SK-N-SH treated with all-trans-retinoic acid at 6 μM for 48 hours (cell line): ENCODE measurements at regions not wholly inside any gene's neighbourhood (a gene's known extent, or its start where the extent isn't known, plus 50 kb on each side); places are given as distances from the start of the nearest gene placed in this dataset.

Experiments
- ATAC-seq: fragments of 200-7000 bp; cut with Tn5 transposase; 3 replicates; pipeline ENCODE4 v1.9.1; 2020; ENCODE audit warnings: mild to moderate bottlenecking, moderate library complexity
- ARNTL ChIP-seq: fragments of 450-650 bp; formaldehyde crosslinking; IDR thresholded peaks from 2 replicates; pipeline ENCODE4 v1.5.0; 2020; ENCODE audit warnings: low read depth, mild to moderate bottlenecking, moderate library complexity, borderline replicate concordance
- ESRRG ChIP-seq: fragments of 250-450 bp; sonication (Bioruptor Pico); IDR thresholded peaks from 2 replicates; pipeline ENCODE4 v1.6.1; 2021; ENCODE audit warnings: mild to moderate bottlenecking
- GLIS3 ChIP-seq: fragments of 250-450 bp; sonication (Bioruptor Pico); IDR thresholded peaks from 2 replicates; pipeline ENCODE4 v1.5.0; 2020; ENCODE audit warnings: mild to moderate bottlenecking, moderate library complexity
- ISL1 ChIP-seq: fragments of 250-450 bp; sonication (Bioruptor Pico); IDR thresholded peaks from 2 replicates; pipeline ENCODE4 v2.1.2; 2022; ENCODE audit warnings: mild to moderate bottlenecking, moderate library complexity
- OSR1 ChIP-seq: fragments of 250-450 bp; sonication (Bioruptor Pico); IDR thresholded peaks from 2 replicates; pipeline ENCODE4 v1.8.0; 2022; ENCODE audit warnings: moderate library complexity, mild to moderate bottlenecking, inconsistent platforms
- PATZ1 ChIP-seq: fragments of 250-450 bp; sonication (Bioruptor Pico); IDR thresholded peaks from 2 replicates; pipeline ENCODE4 v1.8.0; 2020; ENCODE audit warnings: mild to moderate bottlenecking, moderate library complexity, borderline replicate concordance
- PPARA ChIP-seq: fragments of 250-450 bp; sonication (Bioruptor Pico); IDR thresholded peaks from 2 replicates; pipeline ENCODE4 v1.5.0; 2020; ENCODE audit warnings: mild to moderate bottlenecking, borderline replicate concordance
- RARB ChIP-seq: fragments of 250-450 bp; sonication (Bioruptor Pico); IDR thresholded peaks from 2 replicates; pipeline ENCODE4 v1.8.0; 2021; ENCODE audit warnings: mild to moderate bottlenecking, moderate library complexity
- SNAI2 ChIP-seq: fragments of 250-450 bp; sonication (Bioruptor Pico); IDR thresholded peaks from 2 replicates; pipeline ENCODE4 v1.5.0; 2020; ENCODE audit warnings: mild to moderate bottlenecking, moderate library complexity
- TOX ChIP-seq: fragments of 250-450 bp; sonication (Bioruptor Pico); IDR thresholded peaks from 2 replicates; pipeline ENCODE4 v1.8.0; 2021; ENCODE audit warnings: mild to moderate bottlenecking, moderate library complexity, borderline replicate concordance
- ZNF565 ChIP-seq: fragments of 450-650 bp; formaldehyde crosslinking; conservative IDR thresholded peaks from 2 replicates; pipeline ENCODE4 v1.5.0; 2020; ENCODE audit warnings: low read depth, mild to moderate bottlenecking, moderate library complexity
- ZNF70 ChIP-seq: fragments of 450-650 bp; formaldehyde crosslinking; IDR thresholded peaks from 2 replicates; pipeline ENCODE4 v1.5.0; 2020; ENCODE audit warnings: mild to moderate bottlenecking, moderate library complexity
- TF ChIP-seq, protein P1 (sequence below): fragments of 250-450 bp; sonication (Bioruptor Pico); IDR thresholded peaks from 2 replicates; pipeline ENCODE4 v1.5.0; 2020; ENCODE audit warnings: mild to moderate bottlenecking, moderate library complexity
- TF ChIP-seq, protein P2 (sequence below): fragments of 250-450 bp; sonication (Bioruptor Pico); IDR thresholded peaks from 2 replicates; pipeline ENCODE4 v1.5.1; 2020; ENCODE audit warnings: low read depth, mild to moderate bottlenecking, moderate library complexity
- TF ChIP-seq, protein P3 (sequence below): fragments of 250-450 bp; sonication (Bioruptor Pico); IDR thresholded peaks from 2 replicates; pipeline ENCODE4 v1.8.0; 2021; ENCODE audit warnings: low read depth, mild to moderate bottlenecking, moderate library complexity, borderline replicate concordance
- TF ChIP-seq, protein P4 (sequence below): fragments of 250-450 bp; sonication (Bioruptor Pico); IDR thresholded peaks from 2 replicates; pipeline ENCODE4 v1.5.1; 2021; ENCODE audit warnings: mild to moderate bottlenecking, moderate library complexity

GRCh38 chr11:97684486-97685439, 1295.0 kb downstream of the JRKL start:
- TF ChIP-seq, protein P1, sequence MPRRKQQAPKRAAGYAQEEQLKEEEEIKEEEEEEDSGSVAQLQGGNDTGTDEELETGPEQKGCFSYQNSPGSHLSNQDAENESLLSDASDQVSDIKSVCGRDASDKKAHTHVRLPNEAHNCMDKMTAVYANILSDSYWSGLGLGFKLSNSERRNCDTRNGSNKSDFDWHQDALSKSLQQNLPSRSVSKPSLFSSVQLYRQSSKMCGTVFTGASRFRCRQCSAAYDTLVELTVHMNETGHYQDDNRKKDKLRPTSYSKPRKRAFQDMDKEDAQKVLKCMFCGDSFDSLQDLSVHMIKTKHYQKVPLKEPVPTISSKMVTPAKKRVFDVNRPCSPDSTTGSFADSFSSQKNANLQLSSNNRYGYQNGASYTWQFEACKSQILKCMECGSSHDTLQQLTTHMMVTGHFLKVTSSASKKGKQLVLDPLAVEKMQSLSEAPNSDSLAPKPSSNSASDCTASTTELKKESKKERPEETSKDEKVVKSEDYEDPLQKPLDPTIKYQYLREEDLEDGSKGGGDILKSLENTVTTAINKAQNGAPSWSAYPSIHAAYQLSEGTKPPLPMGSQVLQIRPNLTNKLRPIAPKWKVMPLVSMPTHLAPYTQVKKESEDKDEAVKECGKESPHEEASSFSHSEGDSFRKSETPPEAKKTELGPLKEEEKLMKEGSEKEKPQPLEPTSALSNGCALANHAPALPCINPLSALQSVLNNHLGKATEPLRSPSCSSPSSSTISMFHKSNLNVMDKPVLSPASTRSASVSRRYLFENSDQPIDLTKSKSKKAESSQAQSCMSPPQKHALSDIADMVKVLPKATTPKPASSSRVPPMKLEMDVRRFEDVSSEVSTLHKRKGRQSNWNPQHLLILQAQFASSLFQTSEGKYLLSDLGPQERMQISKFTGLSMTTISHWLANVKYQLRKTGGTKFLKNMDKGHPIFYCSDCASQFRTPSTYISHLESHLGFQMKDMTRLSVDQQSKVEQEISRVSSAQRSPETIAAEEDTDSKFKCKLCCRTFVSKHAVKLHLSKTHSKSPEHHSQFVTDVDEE (CRISPR knock-in tag), result no peak
- TF ChIP-seq ARNTL (CRISPR knock-in tag), result no peak
- TF ChIP-seq SNAI2 (CRISPR knock-in tag), result no peak
- no peak for TF ChIP-seq RARB (CRISPR knock-in tag)
- TF ChIP-seq, protein P2, sequence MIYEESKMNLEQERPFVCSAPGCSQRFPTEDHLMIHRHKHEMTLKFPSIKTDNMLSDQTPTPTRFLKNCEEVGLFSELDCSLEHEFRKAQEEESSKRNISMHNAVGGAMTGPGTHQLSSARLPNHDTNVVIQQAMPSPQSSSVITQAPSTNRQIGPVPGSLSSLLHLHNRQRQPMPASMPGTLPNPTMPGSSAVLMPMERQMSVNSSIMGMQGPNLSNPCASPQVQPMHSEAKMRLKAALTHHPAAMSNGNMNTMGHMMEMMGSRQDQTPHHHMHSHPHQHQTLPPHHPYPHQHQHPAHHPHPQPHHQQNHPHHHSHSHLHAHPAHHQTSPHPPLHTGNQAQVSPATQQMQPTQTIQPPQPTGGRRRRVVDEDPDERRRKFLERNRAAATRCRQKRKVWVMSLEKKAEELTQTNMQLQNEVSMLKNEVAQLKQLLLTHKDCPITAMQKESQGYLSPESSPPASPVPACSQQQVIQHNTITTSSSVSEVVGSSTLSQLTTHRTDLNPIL (CRISPR knock-in tag), result no peak
- no peak for TF ChIP-seq PATZ1 (CRISPR knock-in tag)
- TF ChIP-seq ZNF70 (CRISPR knock-in tag), result no peak
- no peak for TF ChIP-seq TOX
- TF ChIP-seq, protein P3, sequence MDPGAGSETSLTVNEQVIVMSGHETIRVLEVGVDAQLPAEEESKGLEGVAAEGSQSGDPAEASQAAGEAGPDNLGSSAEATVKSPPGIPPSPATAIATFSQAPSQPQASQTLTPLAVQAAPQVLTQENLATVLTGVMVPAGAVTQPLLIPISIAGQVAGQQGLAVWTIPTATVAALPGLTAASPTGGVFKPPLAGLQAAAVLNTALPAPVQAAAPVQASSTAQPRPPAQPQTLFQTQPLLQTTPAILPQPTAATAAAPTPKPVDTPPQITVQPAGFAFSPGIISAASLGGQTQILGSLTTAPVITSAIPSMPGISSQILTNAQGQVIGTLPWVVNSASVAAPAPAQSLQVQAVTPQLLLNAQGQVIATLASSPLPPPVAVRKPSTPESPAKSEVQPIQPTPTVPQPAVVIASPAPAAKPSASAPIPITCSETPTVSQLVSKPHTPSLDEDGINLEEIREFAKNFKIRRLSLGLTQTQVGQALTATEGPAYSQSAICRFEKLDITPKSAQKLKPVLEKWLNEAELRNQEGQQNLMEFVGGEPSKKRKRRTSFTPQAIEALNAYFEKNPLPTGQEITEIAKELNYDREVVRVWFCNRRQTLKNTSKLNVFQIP (CRISPR knock-in tag), result no peak
- TF ChIP-seq, protein P4, sequence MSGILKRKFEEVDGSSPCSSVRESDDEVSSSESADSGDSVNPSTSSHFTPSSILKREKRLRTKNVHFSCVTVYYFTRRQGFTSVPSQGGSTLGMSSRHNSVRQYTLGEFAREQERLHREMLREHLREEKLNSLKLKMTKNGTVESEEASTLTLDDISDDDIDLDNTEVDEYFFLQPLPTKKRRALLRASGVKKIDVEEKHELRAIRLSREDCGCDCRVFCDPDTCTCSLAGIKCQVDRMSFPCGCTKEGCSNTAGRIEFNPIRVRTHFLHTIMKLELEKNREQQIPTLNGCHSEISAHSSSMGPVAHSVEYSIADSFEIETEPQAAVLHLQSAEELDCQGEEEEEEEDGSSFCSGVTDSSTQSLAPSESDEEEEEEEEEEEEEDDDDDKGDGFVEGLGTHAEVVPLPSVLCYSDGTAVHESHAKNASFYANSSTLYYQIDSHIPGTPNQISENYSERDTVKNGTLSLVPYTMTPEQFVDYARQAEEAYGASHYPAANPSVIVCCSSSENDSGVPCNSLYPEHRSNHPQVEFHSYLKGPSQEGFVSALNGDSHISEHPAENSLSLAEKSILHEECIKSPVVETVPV (CRISPR knock-in tag), result no peak
- no peak for TF ChIP-seq ZNF565 (CRISPR knock-in tag)
- no peak for TF ChIP-seq ESRRG (CRISPR knock-in tag)
- TF ChIP-seq PPARA (CRISPR knock-in tag), result no peak
- no peak for TF ChIP-seq ISL1 (CRISPR knock-in tag)
- no peak for ATAC-seq

DNA sequence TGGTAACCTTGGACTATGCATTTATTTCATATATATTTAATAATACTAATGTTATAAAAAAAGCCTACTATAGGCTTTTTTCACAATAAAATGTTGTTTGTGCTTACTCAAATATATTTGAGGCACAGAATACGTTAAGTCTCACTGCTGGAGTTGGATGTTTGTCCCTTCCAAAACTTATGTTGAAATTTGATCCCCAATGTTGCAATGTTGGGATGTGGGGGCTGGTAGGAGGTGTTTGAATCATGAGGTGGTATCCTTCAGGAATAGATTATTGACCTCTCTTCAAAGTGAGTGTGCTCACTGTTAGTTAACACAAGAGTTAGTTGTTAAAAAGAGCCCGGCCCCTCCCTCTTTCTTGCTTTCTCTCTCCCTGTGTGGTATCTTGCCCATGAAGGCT, 1295.9 kb downstream of the JRKL start:
- ATAC-seq, result no peak

More for the DNA sequence above, 1295.9 kb downstream of the JRKL start:
- TF ChIP-seq GLIS3 (no peak), ISL1 (CRISPR knock-in tag) (no peak), RARB (CRISPR knock-in tag) (no peak), OSR1 (CRISPR knock-in tag) (no peak), PATZ1 (CRISPR knock-in tag) (no peak)
- TF ChIP-seq, protein P2 (CRISPR knock-in tag), result no peak
- TF ChIP-seq, protein P3 (CRISPR knock-in tag), result no peak
